Spleen (tissue), 7 donors: ENCODE measurements at regions not wholly inside any gene's neighbourhood (a gene's known extent, or its start where the extent isn't known, plus 50 kb on each side); places are given as distances from the start of the nearest gene placed in this dataset.

Source experiments
- POLR2A ChIP-seq, 3 donors: fragments of 450-650 bp; IDR thresholded peaks; one replicate each; pipeline ENCODE4 v1.5.1; 2017; ENCODE audit warnings: antibody characterized with exemption in 3 of 3, mild to moderate bottlenecking in 1 of 3
- POLR2AphosphoS5 ChIP-seq, 3 donors: sonication (generic); formaldehyde crosslinking; IDR thresholded peaks; one replicate each; pipeline ENCODE4 v1.5.1; 2017; ENCODE audit warnings: antibody characterized with exemption in 3 of 3
- TF ChIP-seq, protein P1 (sequence below), 11 experiments: fragments of 200-600 bp in 7 of 11; fragments of 450-650 bp in 4 of 11; sonication (generic) in 4 of 11; IDR thresholded peaks in 8 of 11; conservative IDR thresholded peaks in 3 of 11; 1 replicate in 7 of 11; 2 replicates in 4 of 11; pipeline versions ENCODE4 v1.4.0 to v1.8.0; 2016 to 2021; ENCODE audit warnings: antibody characterized with exemption in 11 of 11, inconsistent platforms in 4 of 11, mild to moderate bottlenecking in 1 of 11
- donor health status: DM: no; HTN: no; CAD: no; lungs with moderate emphysema.
- donor health status: DM: no; HTN: no; CAD: no.
- donor health status: DM: no; HTN: no; CAD: no.

DNA sequence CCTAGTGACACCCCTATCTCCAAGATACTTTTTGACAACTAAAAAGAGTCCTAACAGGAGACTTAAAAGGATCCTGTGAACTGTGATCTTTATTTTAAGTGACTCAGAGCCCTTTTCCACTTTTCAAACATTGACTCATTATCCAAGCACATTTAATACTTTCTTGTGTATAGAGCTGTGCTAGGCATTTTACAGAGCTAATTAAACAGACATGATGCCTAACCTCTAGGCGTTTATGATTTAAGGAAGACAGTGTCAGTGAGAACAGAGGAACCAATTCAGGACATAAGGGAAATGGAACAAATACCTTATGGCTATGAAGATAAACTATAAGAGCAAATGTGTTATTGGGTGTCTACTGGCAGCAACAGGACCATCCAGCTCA is 282.6 kb downstream of the TPBG start:
- TF ChIP-seq, protein P1, sequence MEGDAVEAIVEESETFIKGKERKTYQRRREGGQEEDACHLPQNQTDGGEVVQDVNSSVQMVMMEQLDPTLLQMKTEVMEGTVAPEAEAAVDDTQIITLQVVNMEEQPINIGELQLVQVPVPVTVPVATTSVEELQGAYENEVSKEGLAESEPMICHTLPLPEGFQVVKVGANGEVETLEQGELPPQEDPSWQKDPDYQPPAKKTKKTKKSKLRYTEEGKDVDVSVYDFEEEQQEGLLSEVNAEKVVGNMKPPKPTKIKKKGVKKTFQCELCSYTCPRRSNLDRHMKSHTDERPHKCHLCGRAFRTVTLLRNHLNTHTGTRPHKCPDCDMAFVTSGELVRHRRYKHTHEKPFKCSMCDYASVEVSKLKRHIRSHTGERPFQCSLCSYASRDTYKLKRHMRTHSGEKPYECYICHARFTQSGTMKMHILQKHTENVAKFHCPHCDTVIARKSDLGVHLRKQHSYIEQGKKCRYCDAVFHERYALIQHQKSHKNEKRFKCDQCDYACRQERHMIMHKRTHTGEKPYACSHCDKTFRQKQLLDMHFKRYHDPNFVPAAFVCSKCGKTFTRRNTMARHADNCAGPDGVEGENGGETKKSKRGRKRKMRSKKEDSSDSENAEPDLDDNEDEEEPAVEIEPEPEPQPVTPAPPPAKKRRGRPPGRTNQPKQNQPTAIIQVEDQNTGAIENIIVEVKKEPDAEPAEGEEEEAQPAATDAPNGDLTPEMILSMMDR (IDR thresholded peaks at IDR 0.05 in 8 of 11, conservative IDR thresholded peaks at IDR 0.05 in 3 of 11): no peak
- no peak for TF ChIP-seq POLR2AphosphoS5 (IDR thresholded peaks at IDR 0.05)
- TF ChIP-seq POLR2A (IDR thresholded peaks at IDR 0.05): no peak
